Mesenteric fat pad (tissue), 1 donor: ENCODE measurements at regions not wholly inside any gene's neighbourhood (a gene's known extent, or its start where the extent isn't known, plus 50 kb on each side); places are given as distances from the start of the nearest gene placed in this dataset.
A peak's percentile ranks its signal among the peaks of the same experiment; 100 is the strongest.

ENCODE experiments used
- DNase-seq: peaks from one replicate; pipeline ENCODE4 v3.0.0-alpha.2; 2020; ENCODE audit warnings: low spot score
- donor health status: DM: yes; HTN: yes; CAD: no.

DNA sequence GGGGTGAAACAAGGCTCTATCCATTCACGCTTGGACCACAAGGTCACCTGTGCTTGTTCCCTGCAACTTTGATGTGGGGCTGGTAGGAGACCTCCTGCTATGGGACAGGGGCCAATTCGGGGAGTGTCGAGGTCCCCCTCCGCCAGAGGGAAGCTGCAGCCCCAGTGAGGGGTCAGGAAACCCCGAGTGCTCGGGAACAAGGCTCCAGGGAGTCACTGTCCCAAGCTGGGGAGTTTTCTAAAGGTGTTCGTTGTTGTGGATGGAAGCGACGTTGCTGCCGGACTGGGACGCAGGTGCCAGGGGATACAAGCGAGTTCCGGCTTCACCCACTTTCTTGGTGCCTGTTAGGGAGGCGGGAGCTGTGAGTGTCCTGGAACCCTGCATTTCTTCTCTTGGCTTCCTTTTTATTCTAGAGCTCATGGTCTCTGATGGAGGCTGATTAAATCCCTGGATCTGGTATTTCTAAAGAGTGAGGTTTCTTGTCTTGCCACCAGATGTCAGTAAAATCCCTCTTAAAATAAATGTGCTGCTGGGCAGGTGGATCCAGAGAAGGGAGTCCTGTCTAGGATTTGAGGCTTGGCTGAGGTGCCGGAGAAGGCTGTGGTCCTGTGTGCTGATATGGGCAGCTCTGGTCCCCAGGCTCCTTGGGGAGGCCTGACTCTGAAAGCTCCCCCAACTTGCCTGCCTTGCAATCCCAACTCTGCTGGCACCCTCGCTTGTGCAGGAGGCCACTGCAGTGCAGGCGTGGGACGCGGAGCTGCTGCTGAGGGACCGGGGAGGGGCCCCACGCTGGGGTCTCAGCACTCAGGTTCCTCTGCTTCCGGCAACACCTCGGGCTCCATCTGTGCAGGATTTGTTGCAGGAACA, 153.9 kb downstream of the TEX29 start:
- DNase-seq, result no peak

DNA sequence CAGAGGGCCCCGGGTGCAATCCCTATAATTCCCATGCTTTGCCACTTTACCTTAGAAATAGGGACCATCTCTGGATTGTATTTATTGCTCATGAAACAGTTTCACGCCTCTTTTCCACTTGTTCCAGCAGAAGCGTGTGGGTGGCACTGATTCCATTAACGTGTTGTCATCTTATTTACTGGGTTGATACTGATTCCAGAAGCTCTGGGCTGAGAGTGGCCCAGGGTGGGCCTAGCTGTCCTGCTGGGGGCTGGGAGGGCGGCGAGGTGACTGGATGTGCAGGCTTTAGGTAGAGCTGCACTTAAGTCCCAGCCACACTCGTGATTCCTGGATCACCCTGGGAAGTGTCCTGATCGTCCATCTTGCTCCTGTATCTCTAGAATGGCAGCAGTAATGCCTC, 155.0 kb downstream of the TEX29 start:
- no peak for DNase-seq

GRCh38 chr13:111476197-111476596, 155.8 kb downstream of the TEX29 start:
- DNase-seq, result no peak

DNA sequence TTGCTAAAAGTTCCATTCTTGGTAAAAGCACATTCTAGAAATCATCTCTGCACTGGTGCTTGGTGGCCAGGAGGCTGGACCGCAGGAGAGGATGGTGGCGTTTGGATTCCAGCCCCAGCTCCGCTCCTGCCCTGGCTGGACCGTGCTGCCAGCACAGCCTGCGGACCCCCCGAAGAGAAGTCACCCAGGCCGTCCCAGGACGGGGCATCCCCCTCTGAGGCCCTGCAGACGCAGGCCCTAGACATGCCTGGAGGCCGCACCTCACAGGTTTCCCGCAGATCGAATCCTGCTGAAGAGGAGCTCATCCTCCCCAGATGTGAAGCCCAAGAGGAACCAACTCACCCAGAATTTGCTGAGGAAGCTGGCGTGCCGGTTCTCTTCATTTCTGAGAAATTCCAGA, 159.0 kb downstream of the TEX29 start:
- no peak for DNase-seq

DNA sequence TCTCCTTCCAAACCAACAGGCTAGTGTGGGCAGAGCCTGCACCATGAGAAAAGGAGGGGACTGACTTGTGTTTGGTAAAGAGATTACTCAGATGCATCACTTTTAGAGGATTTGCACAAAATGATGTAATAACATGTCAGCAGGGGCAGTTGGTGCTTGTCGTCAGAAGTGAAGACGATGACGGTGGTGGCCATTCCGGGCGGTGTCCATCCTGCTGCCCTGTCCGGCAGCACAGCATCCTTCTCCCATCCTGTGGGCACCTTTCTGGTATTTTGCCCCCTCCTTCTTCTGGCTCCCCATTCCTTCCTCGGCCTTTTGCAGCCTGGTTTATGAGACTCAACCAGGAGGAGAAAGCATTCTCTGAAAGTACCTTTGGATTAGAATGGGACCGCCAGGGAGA, 160.1 kb downstream of the TEX29 start:
- DNase-seq, result no peak

DNA sequence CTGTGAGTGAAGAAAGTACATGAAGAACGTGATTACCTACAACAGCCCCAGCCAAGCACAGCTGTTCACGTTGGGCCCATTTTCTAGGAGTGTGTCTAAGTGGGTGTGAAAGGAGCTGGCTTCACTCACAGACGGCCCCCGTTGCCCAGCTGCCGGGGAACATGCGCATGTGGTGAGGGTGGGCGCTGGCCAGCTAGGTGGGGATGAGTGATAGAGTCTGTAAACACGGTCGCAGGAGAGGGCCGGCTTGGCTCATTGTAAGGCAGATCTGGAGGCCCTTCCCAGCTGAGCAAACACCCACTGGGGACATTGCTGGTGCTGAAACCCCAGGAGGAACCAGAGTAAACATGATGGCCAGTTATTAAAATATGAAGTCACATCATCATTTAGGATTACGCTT, 160.5 kb downstream of the TEX29 start:
- peak; percentile 81 for DNase-seq

GRCh38 chr13:111482126-111482525, 161.7 kb downstream of the TEX29 start:
- peak; percentile 76 for DNase-seq

DNA sequence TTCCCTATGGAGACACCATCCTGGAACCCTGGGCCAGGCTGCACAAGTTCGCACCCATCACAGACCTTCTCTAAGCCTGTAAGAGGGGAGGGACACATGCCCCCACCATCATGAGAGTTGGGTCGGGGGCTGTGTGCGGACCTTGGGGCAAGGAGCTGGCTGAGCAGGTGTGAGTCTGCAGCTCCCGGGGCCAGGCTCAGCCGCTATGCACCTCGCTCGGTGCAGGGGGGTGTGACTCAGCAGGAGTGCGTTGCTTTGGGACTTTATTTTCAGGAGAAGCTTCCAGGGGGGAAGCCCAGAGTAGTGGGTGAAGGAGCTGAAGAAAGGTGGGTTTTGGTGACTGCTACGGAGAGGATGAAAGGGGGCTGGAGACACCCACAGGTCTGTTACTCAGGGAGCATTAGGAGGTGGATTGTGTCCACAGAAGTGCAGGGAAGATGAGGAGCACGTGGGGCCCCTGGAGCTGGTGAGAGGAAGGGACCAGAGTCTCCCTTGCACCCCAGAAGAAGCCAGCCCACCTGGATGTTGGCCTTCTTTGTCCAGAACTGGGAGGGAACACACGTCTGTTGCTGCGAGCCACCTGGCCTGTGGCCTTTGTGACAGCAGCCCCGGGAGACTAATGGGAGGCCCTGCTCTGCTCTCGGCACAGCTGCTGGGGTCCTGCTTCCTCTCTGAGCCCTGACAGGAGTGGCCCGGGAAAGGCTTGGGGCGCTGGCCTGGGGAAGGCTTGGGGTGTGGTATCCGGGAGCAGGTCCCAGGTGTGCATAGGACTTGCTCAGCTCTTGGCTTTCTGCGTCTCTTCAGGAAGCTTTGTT, 162.6 kb downstream of the TEX29 start:
- peak; percentile 72 for DNase-seq

- DNase-seq, result peak; percentile 57
Measured at GRCh38 chr13:111483621-111483987, 163.2 kb downstream of the TEX29 start.

GRCh38 chr13:111484141-111484925, 163.9 kb downstream of the TEX29 start:
- peak; percentile 86 for DNase-seq

DNA sequence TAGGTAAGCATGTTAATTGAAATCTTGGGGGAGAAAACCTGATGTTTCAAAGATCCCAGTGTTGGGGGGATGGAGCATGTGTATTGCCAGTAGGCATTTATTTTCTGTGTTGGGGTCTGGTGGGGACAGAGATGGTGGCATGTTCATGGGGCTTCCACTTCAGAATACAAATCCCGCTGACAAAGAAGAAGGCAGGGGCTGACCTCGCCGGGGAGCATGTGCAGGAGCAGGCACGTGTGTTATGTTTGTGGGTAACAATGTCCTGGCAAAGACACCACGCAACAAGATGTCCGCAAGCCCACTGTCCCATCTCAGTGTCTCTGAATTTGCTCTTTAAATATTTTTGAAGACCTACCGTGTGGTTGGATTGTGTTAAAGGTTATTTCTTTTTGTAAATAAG, 164.5 kb downstream of the TEX29 start:
- peak; percentile 55 for DNase-seq

DNA sequence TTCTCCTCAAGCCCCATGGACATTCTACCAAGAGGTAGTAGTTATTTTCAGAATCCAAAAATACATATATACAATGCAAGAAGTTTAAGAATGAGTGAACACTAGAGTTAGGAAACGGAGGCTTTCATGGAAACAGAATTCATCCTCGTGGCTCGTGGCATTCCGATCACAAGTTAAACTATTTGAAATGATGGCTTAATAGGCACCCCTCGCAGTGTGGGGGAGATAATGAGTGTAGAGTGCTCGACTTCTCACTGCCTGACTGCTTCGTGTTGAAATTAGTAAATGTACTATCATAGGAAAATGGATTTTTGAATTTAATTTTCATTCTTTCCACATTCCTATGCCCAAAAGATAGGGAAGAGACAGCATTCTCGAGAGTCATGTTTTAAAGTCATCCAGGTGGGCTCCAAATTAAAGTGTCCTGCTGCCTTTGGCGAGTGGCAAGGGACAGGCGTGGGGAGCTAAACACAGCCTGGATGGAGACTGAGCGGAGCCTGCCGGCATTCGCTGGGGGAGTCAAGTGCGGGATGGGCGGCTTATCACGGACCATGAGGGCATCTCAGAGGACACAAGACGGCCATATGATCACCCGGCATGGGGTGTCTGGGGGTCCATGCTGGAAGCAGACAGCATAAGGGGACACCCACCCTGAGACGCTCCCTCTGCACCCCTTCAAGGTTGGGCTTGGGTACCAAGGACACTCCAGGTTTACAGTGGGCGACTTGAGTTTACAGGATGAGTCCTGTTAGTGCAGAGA, 165.2 kb downstream of the TEX29 start:
- DNase-seq, result peak; percentile 51

DNA sequence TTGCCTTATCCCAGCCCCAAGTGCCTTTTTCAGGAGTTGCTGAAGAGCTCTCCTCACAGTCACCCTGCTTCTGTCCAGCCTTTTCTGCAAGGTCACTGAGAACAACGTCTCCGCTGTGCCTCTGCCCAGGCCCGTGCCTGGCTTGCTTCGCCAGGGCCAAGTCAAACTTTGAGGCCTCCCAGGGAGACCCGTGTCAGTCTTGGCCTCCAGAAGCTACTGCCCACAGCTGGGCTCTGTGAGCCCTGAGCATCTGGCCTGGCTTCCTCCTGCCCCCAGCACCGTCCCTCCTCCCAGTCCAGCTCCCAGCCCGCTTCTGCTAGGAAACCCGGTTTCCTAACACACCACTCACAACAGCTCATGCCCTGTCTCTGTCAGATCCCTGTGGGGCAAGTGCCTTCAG, 165.9 kb downstream of the TEX29 start:
- DNase-seq, result peak; percentile 24

DNA sequence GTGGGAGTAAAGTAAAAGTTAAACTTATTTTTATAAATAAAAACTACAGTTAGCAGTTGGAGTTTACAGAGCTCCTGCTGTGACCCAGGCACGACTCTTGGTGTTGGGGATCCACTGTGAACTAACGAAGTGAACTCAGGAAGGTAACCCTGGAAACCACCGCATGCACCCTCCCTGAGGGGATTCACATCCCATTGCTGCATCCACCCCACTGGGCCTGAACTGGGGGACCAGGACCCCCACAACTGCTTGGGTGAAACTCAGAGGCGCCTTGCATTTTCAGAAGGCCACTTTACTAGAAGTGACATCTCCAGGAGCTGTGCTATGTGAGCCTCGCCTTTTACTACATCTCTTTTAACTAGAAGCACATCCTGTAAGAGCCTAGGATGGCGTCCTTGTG, 166.4 kb downstream of the TEX29 start:
- DNase-seq, result no peak

DNA sequence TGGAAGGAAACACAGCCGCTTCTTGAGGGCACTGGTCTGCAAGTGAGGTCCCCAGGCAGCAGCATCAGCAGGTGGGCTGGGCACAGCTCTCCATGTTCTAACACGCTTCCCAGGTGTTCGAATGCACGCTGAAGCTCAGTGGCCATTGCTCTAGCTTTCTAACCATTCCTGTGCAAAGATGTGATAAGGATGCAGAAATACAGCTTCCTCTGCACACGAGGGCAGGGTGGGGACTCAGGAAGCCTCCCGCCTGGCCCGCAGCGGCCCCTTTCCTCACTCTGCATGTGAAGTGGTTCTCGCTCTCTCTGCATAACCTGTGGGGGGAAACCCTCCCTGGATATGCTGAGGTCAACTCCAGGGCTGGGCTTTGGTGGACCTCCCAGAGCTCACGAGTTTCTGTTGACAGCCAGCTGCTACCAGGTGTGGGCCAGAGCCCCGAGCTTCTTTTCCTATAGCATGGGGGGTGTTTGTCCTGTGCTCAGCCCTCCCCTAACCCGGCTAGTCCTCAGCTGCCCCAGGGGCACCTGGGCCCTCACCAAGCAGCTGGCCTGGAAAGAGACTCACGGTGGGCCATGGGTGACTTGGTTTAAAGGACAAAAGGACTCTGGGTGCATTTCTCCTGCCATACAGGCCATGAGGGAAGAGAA, 168.2 kb downstream of the TEX29 start:
- DNase-seq, result peak; percentile 72

DNA sequence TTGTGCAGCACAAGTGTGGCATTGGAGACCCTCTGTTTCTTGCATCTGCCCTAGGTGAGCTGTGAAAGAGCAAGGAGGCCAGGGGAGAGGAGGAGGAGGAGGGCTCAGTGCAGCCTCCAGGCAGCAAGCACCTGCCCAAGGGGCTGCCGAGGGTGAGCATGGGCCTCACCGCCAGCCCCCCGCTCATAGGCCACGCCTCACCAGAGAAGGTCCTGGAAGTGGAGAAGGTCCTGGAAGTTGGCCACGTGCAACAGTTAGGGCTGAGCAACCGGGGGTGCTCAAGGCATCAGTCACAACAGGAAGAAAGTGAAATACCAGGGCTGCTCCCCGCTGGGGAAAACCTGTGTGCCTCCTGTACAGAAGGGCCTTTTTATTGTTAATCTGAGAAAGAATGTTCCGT, 168.9 kb downstream of the TEX29 start:
- peak; percentile 69 for DNase-seq

- peak; percentile 49 for DNase-seq
Measured at GRCh38 chr13:111490611-111491010, 170.2 kb downstream of the TEX29 start.

- DNase-seq, result peak; percentile 68
Measured at GRCh38 chr13:111491021-111491420, 170.6 kb downstream of the TEX29 start.

DNA sequence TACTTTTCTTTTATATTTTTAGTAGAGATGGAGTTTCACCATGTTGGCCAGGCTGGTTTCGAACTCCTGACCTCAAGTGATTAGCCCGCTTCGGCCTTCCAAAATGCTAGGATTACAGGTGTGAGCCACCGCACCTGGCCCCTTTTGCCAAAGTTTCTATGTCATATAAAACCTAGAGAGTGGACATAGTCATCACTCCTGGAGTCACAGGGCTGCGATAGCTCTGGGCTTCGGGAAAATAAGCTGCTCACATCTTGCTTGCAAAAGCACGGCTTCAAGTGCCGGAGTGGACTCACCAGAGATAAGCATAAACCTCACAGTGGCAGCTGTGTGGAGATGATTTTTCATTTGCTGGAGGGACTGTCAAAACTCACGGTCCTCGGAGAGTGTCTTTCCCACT, 171.2 kb downstream of the TEX29 start:
- DNase-seq, result peak; percentile 65

DNA sequence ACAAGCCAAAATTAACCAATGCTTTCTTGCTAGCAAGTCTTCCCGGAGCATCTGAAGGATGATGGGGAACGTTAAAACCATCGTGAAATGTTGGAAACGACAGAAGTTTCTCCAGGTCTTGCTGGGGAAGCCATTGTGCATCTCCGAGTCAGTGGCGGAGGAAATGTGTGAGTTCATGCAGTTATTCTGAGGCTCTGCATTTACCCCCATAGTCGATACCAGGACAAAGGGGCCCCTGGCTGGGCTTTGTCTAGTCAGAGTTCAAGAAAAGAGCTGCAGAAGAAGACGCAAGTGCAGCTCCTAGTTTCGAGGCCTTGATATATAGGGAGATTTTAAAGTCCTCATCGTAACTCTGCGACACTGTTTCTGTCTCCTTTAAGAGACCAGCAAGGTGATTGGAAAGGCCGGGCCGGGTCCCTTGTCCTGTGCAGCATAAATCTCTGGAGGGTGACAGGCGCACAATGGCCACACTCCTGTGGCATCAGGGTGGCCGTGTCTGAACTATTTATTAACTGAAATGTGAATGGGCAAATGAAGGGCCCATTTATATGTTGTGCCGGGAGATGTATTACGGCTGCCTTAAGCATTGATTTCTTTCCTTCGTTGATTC, 172.0 kb downstream of the TEX29 start:
- peak; percentile 60 for DNase-seq
